ENCODE measurements at regions not wholly inside any gene's neighbourhood (a gene's known extent, or its start where the extent isn't known, plus 50 kb on each side); places are given as distances from the start of the nearest gene placed in this dataset.

DNA sequence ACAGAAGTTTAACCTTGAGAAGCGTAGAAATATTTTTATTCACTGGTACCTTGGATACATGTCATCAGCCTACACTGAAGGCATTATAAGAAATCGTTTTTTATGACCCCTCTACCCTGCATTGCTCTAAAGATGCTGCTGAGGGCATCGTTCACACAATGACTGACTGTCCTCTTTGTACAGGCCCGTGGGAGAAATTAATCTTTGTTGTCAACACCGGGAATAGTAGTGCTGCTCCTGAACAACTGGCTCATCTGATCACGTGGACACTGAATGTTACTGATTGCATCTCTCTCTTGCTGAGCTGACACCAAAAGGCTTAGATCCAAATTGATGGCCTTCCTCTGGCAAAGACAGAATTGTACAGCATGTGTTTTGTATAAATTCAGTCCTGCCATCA lies 157.1 kb upstream of the SMLR1 start:
- TF ChIP-seq, protein P1, sequence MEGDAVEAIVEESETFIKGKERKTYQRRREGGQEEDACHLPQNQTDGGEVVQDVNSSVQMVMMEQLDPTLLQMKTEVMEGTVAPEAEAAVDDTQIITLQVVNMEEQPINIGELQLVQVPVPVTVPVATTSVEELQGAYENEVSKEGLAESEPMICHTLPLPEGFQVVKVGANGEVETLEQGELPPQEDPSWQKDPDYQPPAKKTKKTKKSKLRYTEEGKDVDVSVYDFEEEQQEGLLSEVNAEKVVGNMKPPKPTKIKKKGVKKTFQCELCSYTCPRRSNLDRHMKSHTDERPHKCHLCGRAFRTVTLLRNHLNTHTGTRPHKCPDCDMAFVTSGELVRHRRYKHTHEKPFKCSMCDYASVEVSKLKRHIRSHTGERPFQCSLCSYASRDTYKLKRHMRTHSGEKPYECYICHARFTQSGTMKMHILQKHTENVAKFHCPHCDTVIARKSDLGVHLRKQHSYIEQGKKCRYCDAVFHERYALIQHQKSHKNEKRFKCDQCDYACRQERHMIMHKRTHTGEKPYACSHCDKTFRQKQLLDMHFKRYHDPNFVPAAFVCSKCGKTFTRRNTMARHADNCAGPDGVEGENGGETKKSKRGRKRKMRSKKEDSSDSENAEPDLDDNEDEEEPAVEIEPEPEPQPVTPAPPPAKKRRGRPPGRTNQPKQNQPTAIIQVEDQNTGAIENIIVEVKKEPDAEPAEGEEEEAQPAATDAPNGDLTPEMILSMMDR (IDR thresholded peaks at IDR 0.05; ENCODE audit: borderline replicate concordance, extremely low read depth, low read length, poor library complexity, severe bottlenecking) = no peak
- TF ChIP-seq EZH2 (IDR thresholded peaks at IDR 0.05; ENCODE audit: borderline replicate concordance, low read depth, low read length, severe bottlenecking) = no peak
